HepG2 (cell line): ENCODE measurements at regions not wholly inside any gene's neighbourhood (a gene's known extent, or its start where the extent isn't known, plus 50 kb on each side); places are given as distances from the start of the nearest gene placed in this dataset.

Experiments
- HOXD1 ChIP-seq: sonication (generic); formaldehyde crosslinking; IDR thresholded peaks from 2 replicates; pipeline ENCODE4 v1.5.0; 2020; ENCODE audit warnings: missing genetic modification reagents
- MYC ChIP-seq: sonication (generic); formaldehyde crosslinking; IDR thresholded peaks from 2 replicates; pipeline ENCODE4 v1.9.0; 2021; ENCODE audit warnings: missing genetic modification reagents, borderline replicate concordance
- ZNF232 ChIP-seq: sonication (generic); formaldehyde crosslinking; IDR thresholded peaks from 2 replicates; pipeline ENCODE4 v1.4.0; 2020; ENCODE audit warnings: missing genetic modification reagents, borderline replicate concordance
- ZNF263 ChIP-seq: sonication (generic); formaldehyde crosslinking; IDR thresholded peaks from 2 replicates; pipeline ENCODE4 v1.4.0; 2020; ENCODE audit warnings: missing genetic modification reagents
- ZNF644 ChIP-seq: IDR thresholded peaks from 2 replicates; pipeline ENCODE4 v1.6.1; 2016; ENCODE audit warnings: low read depth

DNA sequence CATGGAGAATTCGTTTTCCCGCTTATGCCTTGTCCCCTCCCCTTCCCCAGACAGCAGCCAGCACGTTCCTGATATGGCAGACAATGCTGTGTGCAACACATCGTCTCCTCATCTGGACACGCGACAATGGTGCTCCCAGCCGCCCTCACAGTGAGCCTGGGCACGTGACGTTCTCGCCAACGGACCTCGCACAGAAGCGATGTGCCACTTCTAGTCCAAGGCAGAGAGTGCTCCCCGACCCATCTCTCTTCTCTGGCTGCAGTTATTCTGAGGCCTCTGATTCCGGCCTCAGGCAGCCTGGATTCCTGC lies 505.4 kb downstream of the EIPR1 start:
- TF ChIP-seq HOXD1 (CRISPR knock-in tag) (no peak), ZNF263 (CRISPR knock-in tag) (no peak), ZNF644 (CRISPR knock-in tag) (no peak), ZNF232 (CRISPR knock-in tag) (no peak), MYC (CRISPR knock-in tag) (no peak)
